C4-2B (cell line): ENCODE measurements at regions not wholly inside any gene's neighbourhood (a gene's known extent, or its start where the extent isn't known, plus 50 kb on each side); places are given as distances from the start of the nearest gene placed in this dataset.

ENCODE experiments used
- ZFX ChIP-seq: fragments of 450-650 bp; IDR thresholded peaks from 2 replicates; pipeline ENCODE4 v1.6.1; 2017
- TF ChIP-seq, protein P1 (sequence below): fragments of 450-650 bp; conservative IDR thresholded peaks from 2 replicates; pipeline ENCODE4 v1.5.1; 2017; ENCODE audit warnings: mild to moderate bottlenecking

DNA sequence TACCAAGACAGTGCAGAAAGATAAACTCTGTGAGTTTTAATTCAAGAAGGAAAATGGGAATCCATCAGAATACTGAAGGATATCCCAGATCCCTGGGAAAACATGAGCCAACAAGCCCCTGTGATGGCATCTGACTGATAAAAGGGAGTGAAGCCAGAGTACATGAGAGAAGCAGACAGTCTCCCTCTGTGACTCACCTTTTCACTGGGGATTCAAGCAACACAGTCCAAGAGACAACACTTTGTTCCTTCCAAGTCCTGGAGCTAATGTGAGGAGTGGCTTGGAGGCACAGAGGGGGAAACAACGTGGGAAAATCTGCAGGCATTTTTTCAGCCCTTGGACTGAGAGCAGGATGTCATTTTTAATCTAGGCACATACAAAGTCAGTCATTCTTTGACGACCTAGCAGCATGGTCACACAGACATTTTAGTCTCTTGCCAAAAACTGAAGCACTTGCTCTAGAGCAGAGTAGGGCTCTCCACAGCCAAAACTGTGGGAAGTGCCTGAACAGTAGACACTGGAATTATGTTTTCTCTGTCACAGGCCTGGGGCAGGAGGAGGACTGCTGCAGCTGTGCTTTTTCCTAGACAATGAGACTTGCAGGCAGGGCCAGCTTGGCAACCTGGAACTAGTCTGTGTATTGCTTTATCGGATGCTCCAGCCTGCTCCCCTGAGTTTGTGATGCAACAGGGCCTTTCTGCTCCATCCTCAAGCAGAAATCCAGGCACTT lies 465.0 kb upstream of the GJE1 start:
- TF ChIP-seq, protein P1, sequence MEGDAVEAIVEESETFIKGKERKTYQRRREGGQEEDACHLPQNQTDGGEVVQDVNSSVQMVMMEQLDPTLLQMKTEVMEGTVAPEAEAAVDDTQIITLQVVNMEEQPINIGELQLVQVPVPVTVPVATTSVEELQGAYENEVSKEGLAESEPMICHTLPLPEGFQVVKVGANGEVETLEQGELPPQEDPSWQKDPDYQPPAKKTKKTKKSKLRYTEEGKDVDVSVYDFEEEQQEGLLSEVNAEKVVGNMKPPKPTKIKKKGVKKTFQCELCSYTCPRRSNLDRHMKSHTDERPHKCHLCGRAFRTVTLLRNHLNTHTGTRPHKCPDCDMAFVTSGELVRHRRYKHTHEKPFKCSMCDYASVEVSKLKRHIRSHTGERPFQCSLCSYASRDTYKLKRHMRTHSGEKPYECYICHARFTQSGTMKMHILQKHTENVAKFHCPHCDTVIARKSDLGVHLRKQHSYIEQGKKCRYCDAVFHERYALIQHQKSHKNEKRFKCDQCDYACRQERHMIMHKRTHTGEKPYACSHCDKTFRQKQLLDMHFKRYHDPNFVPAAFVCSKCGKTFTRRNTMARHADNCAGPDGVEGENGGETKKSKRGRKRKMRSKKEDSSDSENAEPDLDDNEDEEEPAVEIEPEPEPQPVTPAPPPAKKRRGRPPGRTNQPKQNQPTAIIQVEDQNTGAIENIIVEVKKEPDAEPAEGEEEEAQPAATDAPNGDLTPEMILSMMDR: no peak
- TF ChIP-seq ZFX: no peak
